ENCODE measurements at regions not wholly inside any gene's neighbourhood (a gene's known extent, or its start where the extent isn't known, plus 50 kb on each side); places are given as distances from the start of the nearest gene placed in this dataset.

DNA sequence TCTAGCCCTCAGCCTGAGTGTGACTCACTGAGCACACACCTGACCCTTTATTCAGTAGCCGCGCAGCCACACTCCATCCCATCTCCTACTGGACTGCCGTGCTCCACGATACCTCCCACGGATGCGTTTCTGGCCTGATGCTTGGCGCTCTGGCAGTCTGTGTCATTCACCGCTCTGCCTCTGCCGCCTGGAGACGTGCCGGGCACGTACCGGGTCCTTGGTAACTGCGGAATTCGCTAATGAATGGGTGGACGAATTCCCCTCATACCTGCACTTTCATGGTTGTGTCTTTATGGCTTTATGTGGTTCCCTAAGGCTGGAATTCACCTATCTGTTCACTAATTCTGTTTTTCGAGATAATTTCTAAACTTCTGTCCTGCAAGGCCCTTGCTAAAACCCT lies 405.7 kb downstream of the QKI start:
- DNase-seq (ENCODE audit: low read depth) = no peak

DNA sequence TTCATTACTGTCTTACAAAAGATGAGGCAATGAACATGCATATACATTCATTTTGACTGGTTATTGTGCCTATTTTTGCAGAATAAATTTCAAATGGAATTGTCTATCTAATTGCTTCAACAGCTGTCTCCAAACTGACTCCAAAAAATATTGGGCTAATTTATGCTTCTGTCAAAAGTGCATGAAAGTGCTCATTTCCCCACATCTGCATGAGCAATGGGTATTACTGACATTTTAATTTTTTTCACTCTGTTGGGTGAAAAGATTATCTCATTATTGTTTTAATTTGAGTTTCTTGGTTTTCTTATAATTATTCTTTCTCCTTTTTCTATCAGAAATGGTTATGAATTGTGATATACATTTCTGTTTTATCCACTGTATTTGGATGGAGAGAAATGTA lies 404.2 kb downstream of the QKI start:
- no peak for DNase-seq (ENCODE audit: low read depth)

DNA sequence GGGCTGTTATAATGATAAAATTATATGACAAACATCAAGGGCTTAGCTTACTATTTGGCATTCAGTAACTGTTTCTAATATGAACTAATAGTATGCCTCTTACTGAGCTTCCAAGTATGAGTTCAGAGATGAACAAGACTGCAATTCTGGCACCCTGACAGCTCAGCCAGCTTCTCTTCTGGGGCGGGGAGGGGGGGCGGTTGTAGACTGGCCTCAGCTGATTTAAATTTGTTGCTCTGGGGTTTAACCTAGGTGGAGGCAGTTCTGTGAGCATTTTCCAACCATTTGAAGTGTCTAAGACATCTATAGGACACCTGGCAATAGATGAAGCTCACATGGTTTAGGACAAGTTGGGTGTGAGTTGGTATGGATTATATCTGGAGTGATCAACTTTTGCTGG lies 401.9 kb downstream of the QKI start:
- no peak for DNase-seq (ENCODE audit: low read depth)

GRCh38 chr6:163815796-163816195 lies 401.3 kb downstream of the QKI start:
- DNase-seq (ENCODE audit: low read depth) = no peak

DNA sequence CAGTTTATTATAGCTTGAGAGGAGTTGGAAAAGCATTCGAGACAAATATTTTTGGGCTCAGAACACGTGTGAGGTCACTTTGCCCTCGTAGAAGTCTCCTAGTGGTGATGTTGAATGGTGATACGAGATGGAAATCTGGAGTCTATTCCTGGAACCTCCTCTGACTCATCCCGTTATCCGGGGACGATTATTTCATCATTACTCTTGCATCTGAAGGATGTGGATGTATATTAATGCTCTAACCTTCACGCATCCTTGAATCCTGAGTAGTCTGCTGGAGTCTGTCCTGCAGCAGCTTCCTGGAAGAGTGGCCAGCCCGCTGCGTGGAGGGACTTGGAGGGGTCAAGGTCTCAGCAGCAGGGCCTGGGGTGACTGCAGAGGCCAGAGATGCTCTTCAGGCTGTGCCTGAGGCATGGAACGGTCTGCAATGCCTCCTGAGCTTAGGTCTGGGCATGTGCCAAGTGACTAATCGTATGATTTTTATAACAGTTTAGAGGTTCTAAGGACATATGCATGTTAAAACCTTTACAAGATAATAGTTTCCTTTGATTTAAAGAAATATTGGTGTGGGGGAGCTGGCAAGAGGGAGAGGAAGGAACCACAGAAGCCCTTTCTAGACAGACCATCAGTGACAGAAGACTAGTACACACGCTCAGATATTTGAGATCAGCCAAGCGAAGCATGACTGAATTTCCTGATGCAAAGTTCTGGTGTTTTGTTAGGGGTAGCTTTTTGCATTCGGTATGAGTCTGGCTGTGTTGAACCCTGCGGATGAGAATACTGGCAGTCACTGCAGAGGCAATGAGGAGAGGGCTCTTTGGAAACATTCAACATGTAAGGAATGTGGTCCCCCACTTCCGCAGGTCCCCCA lies 400.2 kb downstream of the QKI start:
- DNase-seq (ENCODE audit: low read depth) = peak; percentile 82

GRCh38 chr6:163813979-163814493 lies 399.5 kb downstream of the QKI start:
- no peak for DNase-seq (ENCODE audit: low read depth)

DNA sequence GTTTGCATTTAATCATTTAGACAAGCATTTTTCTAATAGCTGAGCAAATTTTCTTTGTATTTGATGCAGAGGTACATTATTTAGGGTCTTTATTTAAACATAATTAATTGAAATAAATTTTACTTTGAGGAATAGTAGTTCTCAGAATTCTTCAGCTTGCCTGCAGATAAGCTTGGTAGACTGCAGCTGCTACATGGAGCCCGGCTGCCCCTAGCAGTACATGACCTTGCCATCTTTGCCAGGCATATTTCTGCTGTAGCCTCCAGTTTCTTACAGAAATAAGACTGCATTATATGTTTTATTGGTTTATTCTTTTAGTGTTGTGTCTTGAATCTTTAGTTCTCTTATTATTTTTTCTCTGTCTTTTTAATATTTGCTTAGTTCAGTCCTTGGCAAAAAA lies 396.8 kb downstream of the QKI start:
- no peak for DNase-seq (ENCODE audit: low read depth)

DNA sequence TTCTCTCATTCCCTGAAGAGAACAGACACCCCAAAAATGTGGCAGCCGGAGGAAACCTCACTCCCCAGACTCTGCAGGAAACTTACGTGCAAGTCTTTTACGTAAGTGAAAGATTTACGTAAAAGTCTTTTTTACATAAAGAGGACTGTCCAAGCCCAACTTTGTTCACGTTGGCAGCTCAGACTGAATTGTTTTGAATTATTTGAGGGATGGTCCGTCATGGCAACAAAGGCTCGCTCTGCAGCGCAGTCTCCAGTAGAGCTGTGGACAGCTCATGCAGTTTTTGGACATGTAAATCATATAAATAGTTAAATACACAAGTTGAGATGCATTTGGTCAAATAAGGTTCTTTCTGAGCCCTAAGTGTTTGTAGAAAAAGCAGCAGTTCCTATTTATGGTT lies 394.8 kb downstream of the QKI start:
- no peak for DNase-seq (ENCODE audit: low read depth)

DNA sequence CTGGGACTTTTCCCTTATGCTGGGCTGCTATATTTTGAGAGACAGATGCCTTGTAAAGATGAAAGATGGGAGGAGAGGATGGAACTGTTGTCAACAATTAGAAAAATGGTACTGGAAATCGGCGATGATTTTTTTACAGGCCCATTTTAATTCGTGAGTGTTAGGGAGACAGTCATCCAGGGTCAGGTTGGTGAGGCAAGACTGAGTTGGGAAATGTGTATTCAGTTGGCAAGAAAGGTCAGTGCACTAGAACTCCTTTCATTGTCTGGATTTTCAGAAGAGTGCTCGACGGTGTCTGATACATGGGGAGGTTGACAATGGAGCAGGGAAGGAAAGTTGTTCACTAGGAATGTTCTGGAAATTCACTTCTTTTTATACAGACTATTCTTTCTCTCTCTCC lies 394.4 kb downstream of the QKI start:
- DNase-seq (ENCODE audit: low read depth) = no peak

GRCh38 chr6:163808231-163808630 lies 393.7 kb downstream of the QKI start:
- DNase-seq (ENCODE audit: low read depth) = no peak

DNA sequence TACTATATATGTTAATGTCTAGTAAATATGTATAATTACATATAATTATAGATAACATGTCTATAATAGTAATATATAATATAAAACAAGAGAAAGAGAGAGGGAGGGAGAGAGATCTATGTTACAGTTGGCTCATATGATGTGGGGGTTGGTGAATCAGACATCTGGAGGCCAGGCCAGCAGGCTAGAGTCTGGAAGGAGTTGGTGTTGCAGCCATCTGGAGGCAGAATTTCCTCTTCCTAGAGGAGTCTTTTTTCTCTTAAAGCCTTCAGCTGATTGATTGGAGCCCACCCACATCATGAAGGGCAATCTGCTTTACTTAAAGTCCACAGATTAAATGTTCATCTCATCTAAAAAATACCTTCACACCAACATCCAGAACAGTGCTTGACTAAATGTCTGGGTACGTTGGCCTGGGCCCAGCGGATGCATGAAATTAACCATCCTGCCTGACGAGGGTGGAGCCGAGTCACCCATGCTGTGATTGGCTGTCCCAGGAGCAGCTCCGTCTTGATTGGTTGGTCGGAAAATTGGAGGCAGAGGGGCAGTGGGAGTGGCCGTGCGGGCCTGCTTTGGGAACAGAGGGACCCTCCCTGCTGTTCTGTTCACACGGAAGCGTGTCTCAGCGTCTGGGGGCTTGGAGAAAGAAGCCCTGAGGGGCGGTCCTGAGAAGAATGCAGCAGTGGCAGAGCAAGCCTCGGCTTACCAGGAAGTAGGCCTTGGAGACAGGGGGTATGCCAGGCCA lies 392.4 kb downstream of the QKI start:
- no peak for DNase-seq (ENCODE audit: low read depth)

DNA sequence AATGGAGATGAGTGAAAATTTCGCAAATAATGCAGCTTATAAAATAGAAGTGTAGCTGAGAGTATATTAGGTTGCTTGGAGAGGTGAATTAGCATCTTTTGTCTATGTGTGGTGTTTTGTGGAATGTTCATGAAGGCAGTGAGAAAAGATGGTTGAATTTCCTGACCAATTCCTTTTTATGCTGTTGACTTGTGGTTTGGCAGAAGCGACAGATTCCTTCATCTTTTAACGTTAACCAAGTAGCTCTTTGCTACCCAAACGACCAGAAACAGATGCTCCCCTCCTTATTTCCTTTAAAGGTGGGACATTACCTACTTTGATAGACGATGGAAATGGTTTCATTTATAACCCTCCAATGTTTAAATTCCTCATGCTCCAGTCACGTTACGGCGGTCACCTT lies 390.5 kb downstream of the QKI start:
- DNase-seq (ENCODE audit: low read depth) = no peak

DNA sequence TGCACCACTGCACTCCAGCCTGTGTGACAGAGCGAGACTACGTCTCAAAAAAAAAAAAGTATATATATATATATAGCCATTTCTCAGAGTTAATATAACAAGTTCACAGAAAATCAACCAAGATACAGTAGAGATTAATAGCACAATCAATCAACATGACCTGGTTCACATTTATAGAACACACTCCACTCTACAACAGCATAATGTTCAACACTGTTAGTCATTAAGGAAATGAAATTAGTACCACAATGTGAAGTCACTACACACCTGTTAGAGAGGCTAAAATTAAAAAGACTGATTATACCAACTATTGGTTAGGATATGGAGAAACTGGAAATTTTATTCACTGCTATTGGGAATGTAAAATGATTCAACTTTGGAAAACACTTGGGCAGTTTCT lies 387.7 kb downstream of the QKI start:
- DNase-seq (ENCODE audit: low read depth) = no peak

DNA sequence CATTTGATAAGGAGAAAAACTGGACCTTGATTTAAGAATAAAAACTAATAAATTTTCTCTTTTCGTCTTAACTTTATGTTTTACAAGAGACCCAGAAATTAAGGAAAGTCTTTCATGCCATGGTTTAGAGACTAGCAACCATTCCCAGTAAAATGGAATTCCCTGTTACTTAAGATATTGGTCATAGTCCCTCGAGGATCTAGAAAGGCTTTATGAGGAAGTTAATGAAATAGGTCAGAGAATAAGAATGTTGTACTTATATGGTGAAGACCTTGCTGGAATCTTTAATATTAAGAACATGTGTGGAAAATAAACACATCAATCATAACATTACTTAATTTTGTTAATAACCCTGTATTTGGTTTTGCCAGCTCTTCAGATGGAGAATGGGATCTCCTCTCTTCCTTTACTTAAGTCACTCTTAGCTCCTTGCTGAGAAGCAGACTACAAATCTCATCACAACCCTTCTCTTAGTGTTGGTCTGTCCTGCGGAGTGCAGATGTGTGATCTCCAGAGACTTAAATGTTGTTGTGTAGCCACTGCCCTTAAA lies 382.9 kb downstream of the QKI start:
- no peak for DNase-seq (ENCODE audit: low read depth)

GRCh38 chr6:163793011-163793983 lies 378.8 kb downstream of the QKI start:
- peak; percentile 84 for DNase-seq (ENCODE audit: low read depth)

- peak; percentile 82 for DNase-seq (ENCODE audit: low read depth)
Measured at GRCh38 chr6:163790266-163790840, 375.8 kb downstream of the QKI start.

DNA sequence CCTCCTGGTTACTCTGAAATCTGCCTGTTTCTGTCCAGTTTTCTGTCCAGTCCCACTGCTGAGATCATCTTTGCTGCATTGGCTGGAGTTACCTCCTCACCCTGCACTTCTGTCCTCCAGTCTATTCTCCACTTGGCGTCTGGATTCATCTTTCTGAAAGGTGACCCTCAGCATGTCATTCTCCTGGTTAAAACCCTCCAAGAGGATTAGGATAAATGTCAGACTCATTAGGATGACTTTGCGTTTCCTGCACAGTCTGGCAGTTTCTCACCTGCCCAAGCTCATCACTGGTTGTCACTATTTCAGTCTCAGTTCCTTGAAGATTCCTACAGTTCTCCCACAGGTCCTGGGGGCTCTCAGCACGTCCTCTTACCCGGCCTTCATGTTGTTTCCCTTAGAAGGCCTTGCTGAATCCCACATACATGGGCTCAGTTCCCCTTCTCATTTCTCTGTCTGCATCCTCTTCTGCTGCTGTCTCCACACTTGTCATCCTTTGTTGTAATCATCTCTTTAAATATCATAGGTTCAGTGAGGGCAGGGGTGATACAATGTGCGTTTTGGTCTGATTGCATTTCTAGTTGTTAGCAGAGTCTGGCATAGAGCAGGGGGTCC lies 374.8 kb downstream of the QKI start:
- peak; percentile 41 for DNase-seq (ENCODE audit: low read depth)

- no peak for DNase-seq (ENCODE audit: low read depth)
Measured at GRCh38 chr6:163786995-163787671, 372.6 kb downstream of the QKI start.

- peak; percentile 88 for DNase-seq (ENCODE audit: low read depth)
Measured at GRCh38 chr6:163782436-163783003, 368.0 kb downstream of the QKI start.
